ENCODE measurements at regions not wholly inside any gene's neighbourhood (a gene's known extent, or its start where the extent isn't known, plus 50 kb on each side); places are given as distances from the start of the nearest gene placed in this dataset.

DNA sequence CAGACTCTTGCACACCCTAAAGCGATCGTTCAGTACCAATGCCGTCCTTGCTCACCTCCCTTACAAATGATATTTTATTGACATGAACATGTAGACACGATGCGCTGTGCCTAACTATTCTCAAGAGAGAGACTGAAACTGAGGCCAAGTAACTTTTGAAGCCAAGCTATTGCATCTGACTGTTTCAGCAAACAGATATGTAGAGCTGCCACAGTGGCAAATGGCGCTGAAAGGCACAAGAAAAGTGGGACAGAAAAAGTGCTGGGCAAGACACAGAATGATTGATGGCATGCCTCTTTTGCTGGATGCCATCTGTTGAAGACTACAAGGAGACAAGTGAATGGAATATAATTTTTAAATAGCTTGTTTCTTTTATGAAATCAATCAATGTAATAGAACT lies 1157.2 kb upstream of the ADGRL4 start:
- TF ChIP-seq EP300 (IDR thresholded peaks at IDR 0.05; ENCODE audit: borderline replicate concordance) (no peak), RAD21 (IDR thresholded peaks at IDR 0.05; ENCODE audit: low read depth) (no peak), USF1 (IDR thresholded peaks at IDR 0.05) (no peak), CREB1 (IDR thresholded peaks at IDR 0.05; ENCODE audit: low read depth) (no peak), CEBPB (IDR thresholded peaks at IDR 0.05) (no peak), YY1 (IDR thresholded peaks at IDR 0.05; ENCODE audit: low read depth) (no peak), TAF1 (IDR thresholded peaks at IDR 0.05; ENCODE audit: low read depth) (no peak), ZBTB7A (IDR thresholded peaks at IDR 0.05; ENCODE audit: low read depth) (no peak), REST (IDR thresholded peaks at IDR 0.05; ENCODE audit: low read depth) (no peak), FOXM1 (IDR thresholded peaks at IDR 0.05; ENCODE audit: borderline replicate concordance, low read depth) (no peak), TCF12 (IDR thresholded peaks at IDR 0.05; ENCODE audit: low read depth) (no peak)
- TF ChIP-seq, protein P1, sequence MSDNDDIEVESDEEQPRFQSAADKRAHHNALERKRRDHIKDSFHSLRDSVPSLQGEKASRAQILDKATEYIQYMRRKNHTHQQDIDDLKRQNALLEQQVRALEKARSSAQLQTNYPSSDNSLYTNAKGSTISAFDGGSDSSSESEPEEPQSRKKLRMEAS (IDR thresholded peaks at IDR 0.05), result no peak
